Suprapubic skin (tissue), 3 donors: ENCODE measurements at regions not wholly inside any gene's neighbourhood (a gene's known extent, or its start where the extent isn't known, plus 50 kb on each side); places are given as distances from the start of the nearest gene placed in this dataset.

Experiments
- CTCF ChIP-seq, 2 donors: fragments of 200-600 bp in 1 of 2; fragments of 450-650 bp in 1 of 2; sonication (generic) in 1 of 2; IDR thresholded peaks; one replicate each; pipeline ENCODE4 v1.5.1; 2016 to 2019; ENCODE audit warnings: antibody characterized with exemption in 2 of 2, mild to moderate bottlenecking in 1 of 2, moderate library complexity in 1 of 2
- EP300 ChIP-seq: sonication (generic); formaldehyde crosslinking; IDR thresholded peaks from one replicate; pipeline ENCODE4 v1.6.1; 2017; ENCODE audit warnings: antibody characterized with exemption
- POLR2A ChIP-seq, 2 donors: fragments of 450-650 bp; IDR thresholded peaks; one replicate each; pipeline ENCODE4 v1.6.1; 2017; ENCODE audit warnings: antibody characterized with exemption in 2 of 2, mild to moderate bottlenecking in 2 of 2, moderate library complexity in 2 of 2

- TF ChIP-seq EP300 (no peak), CTCF (IDR thresholded peaks at IDR 0.05) (no peak), POLR2A (IDR thresholded peaks at IDR 0.05) (no peak)
Observed at GRCh38 chr6:112804638-112805330, 457.7 kb downstream of the RFPL4B start.
